ENCODE measurements at regions not wholly inside any gene's neighbourhood (a gene's known extent, or its start where the extent isn't known, plus 50 kb on each side); places are given as distances from the start of the nearest gene placed in this dataset.

DNA sequence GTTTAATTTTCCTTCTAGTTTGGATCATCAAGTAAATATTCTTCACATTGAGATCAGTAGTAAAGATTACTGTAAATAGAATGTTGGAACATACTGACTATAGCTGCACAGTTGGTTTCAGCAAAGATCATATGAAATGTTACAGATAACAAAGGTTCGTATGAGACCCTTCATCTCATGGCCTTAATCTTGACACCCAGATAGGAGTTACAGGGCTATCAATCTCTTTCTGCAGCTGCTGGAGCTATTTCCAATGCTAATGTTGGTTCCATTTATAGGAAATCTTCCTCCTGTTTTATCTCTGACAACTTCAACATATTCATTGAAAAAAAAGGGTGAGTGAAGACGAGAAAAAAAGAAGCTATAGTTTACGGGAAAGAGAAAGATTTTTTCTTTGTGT, 495.6 kb downstream of the JRKL start:
- H3K4me3 ChIP-seq (ENCODE audit: control insufficient read depth, low read depth, low read length): no peak overlapping the region
- no peak for DNase-seq (ENCODE audit: low read depth)
- TF ChIP-seq, protein P1, sequence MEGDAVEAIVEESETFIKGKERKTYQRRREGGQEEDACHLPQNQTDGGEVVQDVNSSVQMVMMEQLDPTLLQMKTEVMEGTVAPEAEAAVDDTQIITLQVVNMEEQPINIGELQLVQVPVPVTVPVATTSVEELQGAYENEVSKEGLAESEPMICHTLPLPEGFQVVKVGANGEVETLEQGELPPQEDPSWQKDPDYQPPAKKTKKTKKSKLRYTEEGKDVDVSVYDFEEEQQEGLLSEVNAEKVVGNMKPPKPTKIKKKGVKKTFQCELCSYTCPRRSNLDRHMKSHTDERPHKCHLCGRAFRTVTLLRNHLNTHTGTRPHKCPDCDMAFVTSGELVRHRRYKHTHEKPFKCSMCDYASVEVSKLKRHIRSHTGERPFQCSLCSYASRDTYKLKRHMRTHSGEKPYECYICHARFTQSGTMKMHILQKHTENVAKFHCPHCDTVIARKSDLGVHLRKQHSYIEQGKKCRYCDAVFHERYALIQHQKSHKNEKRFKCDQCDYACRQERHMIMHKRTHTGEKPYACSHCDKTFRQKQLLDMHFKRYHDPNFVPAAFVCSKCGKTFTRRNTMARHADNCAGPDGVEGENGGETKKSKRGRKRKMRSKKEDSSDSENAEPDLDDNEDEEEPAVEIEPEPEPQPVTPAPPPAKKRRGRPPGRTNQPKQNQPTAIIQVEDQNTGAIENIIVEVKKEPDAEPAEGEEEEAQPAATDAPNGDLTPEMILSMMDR (conservative IDR thresholded peaks at IDR 0.05; ENCODE audit: control insufficient read depth, insufficient read depth, low read depth, low read length): no peak

DNA sequence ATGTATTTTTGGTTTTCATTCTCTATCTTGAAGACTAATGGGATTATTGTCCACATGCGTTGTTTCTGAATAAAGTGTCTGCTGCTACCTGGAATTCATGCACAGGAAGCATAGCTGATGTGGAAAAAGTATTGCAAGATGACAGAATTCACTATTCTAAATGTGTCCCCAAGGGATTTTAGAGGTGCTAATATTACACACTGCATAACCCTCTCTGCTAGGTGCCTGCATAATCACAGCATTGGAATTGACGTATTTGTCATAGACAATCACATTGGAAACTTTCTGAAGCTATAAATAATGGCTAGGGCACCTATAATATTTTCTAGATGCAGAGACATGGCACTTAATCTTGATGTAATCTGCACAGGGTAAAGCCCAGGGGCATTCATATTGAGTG, 496.1 kb downstream of the JRKL start:
- H3K4me3 ChIP-seq (ENCODE audit: control insufficient read depth, low read depth, low read length): no peak overlapping the region
- no peak for DNase-seq (ENCODE audit: low read depth)
- TF ChIP-seq, protein P1 (conservative IDR thresholded peaks at IDR 0.05; ENCODE audit: control insufficient read depth, insufficient read depth, low read depth, low read length): no peak

DNA sequence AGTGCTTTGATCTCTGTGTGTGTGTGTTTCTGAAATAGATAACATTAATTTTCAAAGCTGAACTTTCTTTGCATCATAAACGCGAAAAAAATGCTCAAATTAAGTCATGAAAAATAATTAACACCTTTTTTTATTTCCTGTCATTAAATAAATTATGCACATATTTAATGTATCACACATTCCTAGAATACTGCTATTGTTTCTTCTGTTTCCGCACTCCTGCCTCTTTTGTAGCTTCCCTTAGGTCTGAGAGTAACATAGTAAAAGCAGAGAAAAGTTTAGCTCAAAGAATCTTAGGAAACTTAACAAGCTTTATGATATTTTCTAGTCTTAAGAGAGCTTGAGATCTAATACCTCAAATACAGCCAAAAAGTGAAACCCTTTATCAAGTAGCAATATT, 504.2 kb downstream of the JRKL start:
- H3K4me3 ChIP-seq (ENCODE audit: control insufficient read depth, low read depth, low read length): no peak overlapping the region
- TF ChIP-seq, protein P1 (conservative IDR thresholded peaks at IDR 0.05; ENCODE audit: control insufficient read depth, insufficient read depth, low read depth, low read length): no peak
- DNase-seq (ENCODE audit: low read depth): no peak

DNA sequence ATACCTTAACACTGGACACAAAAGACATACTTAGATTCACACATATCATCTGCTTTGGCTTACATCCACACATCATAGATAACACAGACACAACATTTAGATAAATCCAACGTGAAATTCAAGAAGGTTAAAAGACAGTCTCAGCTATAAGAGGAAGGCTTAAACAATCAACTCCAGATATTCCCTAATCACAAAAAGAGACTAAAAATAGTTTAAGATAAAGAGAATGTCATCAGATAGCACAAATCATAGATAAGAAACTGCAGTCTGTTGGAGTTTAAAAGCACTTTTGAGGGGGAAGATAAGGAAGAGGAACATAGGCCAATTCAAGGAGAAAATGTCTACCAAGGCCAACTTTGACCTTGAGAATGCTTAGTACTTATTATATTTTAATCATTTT, 504.8 kb downstream of the JRKL start:
- TF ChIP-seq, protein P1 (conservative IDR thresholded peaks at IDR 0.05; ENCODE audit: control insufficient read depth, insufficient read depth, low read depth, low read length): no peak
- DNase-seq (ENCODE audit: low read depth): no peak
- no peak overlapping the region for H3K4me3 ChIP-seq (ENCODE audit: control insufficient read depth, low read depth, low read length)

DNA sequence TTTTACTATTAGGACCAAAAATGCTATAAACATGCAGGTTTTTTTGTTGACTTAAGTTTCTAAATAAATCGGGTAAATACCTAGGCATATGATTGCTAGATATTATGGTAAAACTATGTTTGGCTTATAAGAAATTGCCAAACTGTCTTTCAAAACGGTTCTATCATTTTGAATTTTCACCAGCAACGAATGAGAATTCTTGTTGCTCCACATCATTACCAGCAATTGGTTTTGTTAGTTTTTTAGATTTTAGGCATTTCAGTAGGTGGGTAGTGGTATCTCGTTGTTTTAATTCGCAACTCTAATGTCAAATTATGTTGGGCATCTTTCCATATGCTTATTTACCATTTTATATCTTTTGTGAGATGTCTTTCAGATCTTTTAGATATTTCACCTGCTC, 510.2 kb downstream of the JRKL start:
- TF ChIP-seq, protein P1 (conservative IDR thresholded peaks at IDR 0.05; ENCODE audit: control insufficient read depth, insufficient read depth, low read depth, low read length): no peak
- no peak overlapping the region for H3K4me3 ChIP-seq (ENCODE audit: control insufficient read depth, low read depth, low read length)
- DNase-seq (ENCODE audit: low read depth): no peak

DNA sequence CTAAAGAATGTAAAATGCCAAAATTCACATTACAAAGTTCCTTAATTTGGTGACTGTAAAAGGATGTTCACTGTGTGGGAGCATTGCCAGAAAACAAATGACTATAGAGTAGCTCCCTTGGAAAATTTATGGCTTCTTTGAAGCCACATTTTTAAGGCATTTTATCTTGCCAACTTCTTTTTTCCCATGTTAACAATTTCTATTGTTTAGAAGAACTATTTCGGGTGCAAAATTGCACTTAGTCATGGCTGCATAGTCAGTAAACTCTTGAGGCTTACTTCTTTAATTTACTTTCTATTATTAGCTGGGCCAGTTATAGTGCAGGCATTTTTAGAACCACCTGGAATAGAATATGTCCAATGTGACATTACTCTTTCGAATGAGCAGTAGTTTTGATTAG, 515.3 kb downstream of the JRKL start:
- TF ChIP-seq, protein P1 (conservative IDR thresholded peaks at IDR 0.05; ENCODE audit: control insufficient read depth, insufficient read depth, low read depth, low read length): no peak
- no peak for DNase-seq (ENCODE audit: low read depth)
- no peak overlapping the region for H3K4me3 ChIP-seq (ENCODE audit: control insufficient read depth, low read depth, low read length)

DNA sequence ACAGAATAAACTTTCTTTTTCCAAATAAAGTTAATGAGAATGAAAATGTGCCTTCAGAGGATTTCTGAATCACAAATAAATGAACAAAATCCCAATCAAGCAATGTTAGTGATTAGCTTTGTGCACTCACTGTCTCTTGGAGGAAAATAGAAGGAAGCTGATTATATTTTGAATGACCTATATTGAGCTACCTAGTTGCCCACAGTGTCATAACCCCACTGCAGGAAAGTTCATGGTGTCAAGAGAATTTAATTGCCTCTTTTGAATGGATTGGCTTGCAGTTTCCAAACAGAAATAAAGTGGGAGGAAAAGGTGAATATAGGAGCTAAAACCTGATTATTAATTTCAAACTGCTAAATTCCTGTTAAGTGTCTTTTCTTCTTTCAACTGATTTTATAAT, 515.9 kb downstream of the JRKL start:
- no peak for DNase-seq (ENCODE audit: low read depth)
- no peak overlapping the region for H3K4me3 ChIP-seq (ENCODE audit: control insufficient read depth, low read depth, low read length)
- TF ChIP-seq, protein P1 (conservative IDR thresholded peaks at IDR 0.05; ENCODE audit: control insufficient read depth, insufficient read depth, low read depth, low read length): no peak

All from fibroblast of mammary gland (primary cell).